HG02870 (cell line): ENCODE measurements at regions not wholly inside any gene's neighbourhood (a gene's known extent, or its start where the extent isn't known, plus 50 kb on each side); places are given as distances from the start of the nearest gene placed in this dataset.

Source experiments
- ATAC-seq: cut with Tn5 transposase; IDR thresholded peaks from one replicate; pipeline ENCODE4 v1.9.1; 2021; ENCODE audit warnings: mild to moderate bottlenecking, moderate library complexity; ENCODE audit not compliant: unreplicated experiment

DNA sequence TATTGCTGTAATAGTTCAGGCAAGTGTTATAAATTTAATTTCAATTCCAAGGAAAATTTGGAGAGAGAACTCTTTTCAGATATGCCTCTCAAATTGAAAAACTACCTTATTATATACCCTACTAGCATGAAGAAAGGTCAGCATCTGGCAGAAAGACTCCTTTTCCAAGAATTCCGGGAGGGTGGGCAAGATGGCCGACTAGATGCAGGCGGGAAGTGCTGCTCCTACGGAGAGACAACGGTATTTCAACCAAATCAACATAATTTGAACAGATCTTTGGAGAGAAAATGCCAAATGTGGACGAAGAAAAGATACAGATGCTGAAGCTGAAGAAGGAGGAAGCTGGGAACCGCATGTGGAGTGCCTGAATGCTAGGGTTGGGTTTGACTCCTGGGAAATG, 53.8 kb upstream of the INTU start:
- ATAC-seq: no peak

DNA sequence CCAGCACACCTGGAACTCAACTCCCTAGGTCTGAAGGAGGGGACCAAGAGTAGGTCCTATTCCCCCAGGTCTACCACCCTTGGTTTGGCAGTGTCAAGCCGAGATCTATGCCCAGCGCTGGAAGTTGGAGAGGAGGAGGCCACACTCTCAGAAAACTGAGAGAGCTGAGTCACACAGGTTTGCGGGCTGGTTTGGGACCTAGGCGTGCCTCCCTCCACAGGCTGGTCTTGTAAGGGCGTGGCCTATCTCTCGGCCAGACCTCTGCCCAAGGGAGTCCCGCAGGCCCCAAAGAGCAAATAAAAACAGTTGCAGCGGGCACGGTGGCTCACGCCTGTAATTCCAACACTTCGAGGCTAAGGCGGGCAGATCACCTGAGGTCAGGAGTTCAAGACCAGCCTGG, 52.9 kb upstream of the INTU start:
- no peak for ATAC-seq

DNA sequence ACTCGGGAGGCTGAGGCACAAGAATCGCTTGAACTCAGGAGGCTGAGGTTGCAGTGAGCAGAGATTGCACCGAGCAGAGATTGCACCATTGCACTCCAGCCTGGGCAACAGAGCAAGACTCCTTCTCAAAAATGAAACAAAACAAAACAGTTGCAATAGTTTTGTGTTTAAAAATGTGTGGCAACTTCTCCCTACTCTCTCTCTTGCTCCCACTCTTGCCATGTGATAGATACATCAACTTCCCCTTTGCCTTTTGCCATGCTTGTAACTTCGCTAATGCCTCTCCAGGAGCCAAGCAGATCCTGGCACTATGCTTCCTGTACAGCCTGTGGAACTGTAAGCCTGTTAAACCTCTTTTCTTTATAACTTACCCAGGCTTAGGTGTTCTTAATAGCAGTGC, 52.5 kb upstream of the INTU start:
- ATAC-seq: no peak

DNA sequence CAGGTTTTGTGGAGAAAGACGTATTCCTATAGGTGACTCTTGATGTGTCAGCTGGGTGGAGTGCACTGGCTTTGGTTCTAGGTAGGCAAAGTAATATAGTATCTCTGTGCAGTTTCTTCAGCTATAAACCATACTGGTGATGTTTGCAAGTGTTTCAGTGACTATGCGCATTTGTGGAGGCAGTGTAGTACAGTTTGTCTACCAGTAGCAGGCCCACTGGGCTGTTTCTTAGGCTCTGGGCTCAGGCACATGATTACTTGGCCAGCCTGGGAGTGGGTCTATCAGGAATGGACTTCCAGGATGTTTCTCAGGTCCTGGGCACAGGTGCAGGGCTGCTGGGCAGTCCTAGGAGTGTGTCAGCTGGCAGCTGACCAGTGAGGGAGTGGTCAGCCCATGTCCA, 51.9 kb upstream of the INTU start:
- no peak for ATAC-seq
